NT2/D1 (cell line): ENCODE measurements at regions not wholly inside any gene's neighbourhood (a gene's known extent, or its start where the extent isn't known, plus 50 kb on each side); places are given as distances from the start of the nearest gene placed in this dataset.

ENCODE experiments used
- DNase-seq: peaks from one replicate; pipeline ENCODE4 v3.0.0-alpha.2; 2011; ENCODE audit warnings: low read depth, low spot score
- H3K27me3 ChIP-seq: 2 replicates; pipeline ENCODE4 v1.6.0; 2011; ENCODE audit warnings: mild to moderate bottlenecking; ENCODE audit not compliant: insufficient read length, insufficient read depth
- H3K36me3 ChIP-seq: 2 replicates; pipeline ENCODE4 v1.6.1; 2011; ENCODE audit warnings: mild to moderate bottlenecking, low read length, mixed read lengths; ENCODE audit not compliant: insufficient read depth, insufficient read length
- H3K4me1 ChIP-seq: 2 replicates; pipeline ENCODE4 v1.5.1; 2011; ENCODE audit not compliant: insufficient read depth, insufficient read length
- H3K4me3 ChIP-seq: 2 replicates; pipeline ENCODE4 v1.5.1; 2011; ENCODE audit warnings: low read depth; ENCODE audit not compliant: insufficient read length
- H3K9ac ChIP-seq: 2 replicates; pipeline ENCODE4 v1.6.0; 2011; ENCODE audit warnings: low read depth; ENCODE audit not compliant: insufficient read length
- H3K9me3 ChIP-seq: 2 replicates; pipeline ENCODE4 v1.5.1; 2011; ENCODE audit warnings: mild to moderate bottlenecking, low read length; ENCODE audit not compliant: insufficient read depth
- SUZ12 ChIP-seq: IDR thresholded peaks from 2 replicates; pipeline ENCODE4 v1.6.1; 2011; ENCODE audit not compliant: insufficient read length, insufficient read depth; ENCODE audit errors: extremely low read depth
- YY1 ChIP-seq: IDR thresholded peaks from 2 replicates; pipeline ENCODE4 v1.6.1; 2011; ENCODE audit not compliant: insufficient read length, insufficient read depth
- ZNF274 ChIP-seq: IDR thresholded peaks from 2 replicates; pipeline ENCODE4 v1.6.1; 2011; ENCODE audit warnings: mild to moderate bottlenecking, low read depth, low read length

GRCh38 chr16:50996830-50997186 lies 154.3 kb downstream of the SALL1 start:
- no peak overlapping the region for H3K4me3 ChIP-seq
- H3K27me3 ChIP-seq: no peaks in the 10 kb centered on the region
- TF ChIP-seq SUZ12: no peak
- no peak for TF ChIP-seq ZNF274
- TF ChIP-seq YY1: no peak
- no peaks in the 10 kb centered on the region for H3K4me1 ChIP-seq
- no peak overlapping the region for H3K9ac ChIP-seq
- DNase-seq: no peak
- no peaks in the 10 kb centered on the region for H3K9me3 ChIP-seq
- H3K36me3 ChIP-seq: no peaks in the 10 kb centered on the region

DNA sequence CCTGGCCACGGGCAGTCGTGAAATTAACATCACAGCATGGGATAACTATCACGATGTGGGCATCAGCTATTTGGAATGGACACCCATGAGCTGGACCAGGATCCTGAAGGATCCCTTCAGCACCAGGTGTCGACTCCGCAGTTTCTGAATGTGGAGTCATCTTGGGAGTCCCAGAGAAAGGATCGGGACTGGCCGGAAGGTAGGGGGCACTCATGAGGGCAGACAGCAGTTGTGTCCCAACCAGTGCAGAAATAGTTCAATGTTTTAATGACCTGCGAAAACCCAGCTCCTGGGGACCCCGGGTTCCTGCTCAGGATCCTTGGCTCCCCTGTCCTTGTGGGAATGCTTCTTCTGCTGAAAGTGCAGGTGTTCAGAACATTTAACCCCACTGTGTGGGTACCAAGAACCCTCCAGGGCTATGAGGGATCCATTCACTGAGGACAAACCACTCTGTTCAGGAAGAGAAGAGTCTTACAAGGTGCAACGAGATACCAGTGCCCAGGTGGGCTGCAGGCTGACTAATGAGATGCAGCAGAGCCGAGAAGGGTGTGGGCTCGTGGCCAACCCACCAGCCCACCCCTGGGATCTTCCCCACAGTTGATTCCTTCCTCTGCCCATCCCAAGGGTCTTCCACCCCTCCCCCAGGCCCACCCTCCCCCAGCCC lies 154.8 kb downstream of the SALL1 start:
- TF ChIP-seq SUZ12 (no peak), ZNF274 (no peak), YY1 (no peak)
- no peak for DNase-seq
- Histone ChIP-seq H3K4me1 (no peaks in the 10 kb centered on the region), H3K9me3 (no peaks in the 10 kb centered on the region), H3K9ac (no peak overlapping the region), H3K36me3 (no peaks in the 10 kb centered on the region), H3K27me3 (no peaks in the 10 kb centered on the region), H3K4me3 (no peak overlapping the region)

- H3K36me3 ChIP-seq: no peaks in the 10 kb centered on the region
- no peaks in the 10 kb centered on the region for H3K27me3 ChIP-seq
- H3K9ac ChIP-seq: no peak overlapping the region
- DNase-seq: no peak
- no peaks in the 10 kb centered on the region for H3K4me1 ChIP-seq
- H3K4me3 ChIP-seq: no peak overlapping the region
- no peaks in the 10 kb centered on the region for H3K9me3 ChIP-seq
- TF ChIP-seq YY1: no peak
- TF ChIP-seq ZNF274: no peak
- TF ChIP-seq SUZ12: no peak
Observed at GRCh38 chr16:50994995-50995394, 156.1 kb downstream of the SALL1 start.

GRCh38 chr16:50992350-50993032 lies 158.6 kb downstream of the SALL1 start:
- TF ChIP-seq ZNF274 (no peak), YY1 (no peak), SUZ12 (no peak)
- no peaks in the 10 kb centered on the region for H3K9me3 ChIP-seq
- no peaks in the 10 kb centered on the region for H3K36me3 ChIP-seq
- H3K9ac ChIP-seq: no peak overlapping the region
- no peaks in the 10 kb centered on the region for H3K27me3 ChIP-seq
- no peak for DNase-seq
- H3K4me3 ChIP-seq: no peak overlapping the region
- no peaks in the 10 kb centered on the region for H3K4me1 ChIP-seq

DNA sequence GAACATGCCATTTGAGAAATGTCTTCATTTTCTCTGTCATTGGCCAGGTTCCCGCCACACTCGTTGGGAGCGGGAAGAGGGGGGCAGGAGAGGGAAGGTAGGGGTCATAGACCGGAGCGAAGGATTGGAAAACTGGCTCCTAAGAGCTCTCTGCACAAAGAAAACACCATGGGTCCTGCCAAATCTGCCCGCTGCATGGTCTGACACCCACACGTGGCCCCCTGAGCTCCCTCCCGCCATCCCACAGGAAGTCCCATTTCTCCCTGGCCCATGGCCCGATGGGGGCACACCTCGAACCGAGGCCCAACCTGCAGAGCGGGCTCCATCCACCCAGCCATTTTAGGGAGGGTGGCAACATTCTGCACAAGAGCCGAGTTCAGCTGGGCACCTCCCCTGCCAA lies 159.6 kb downstream of the SALL1 start:
- TF ChIP-seq SUZ12 (no peak), YY1 (no peak), ZNF274 (no peak)
- Histone ChIP-seq H3K9ac (no peak overlapping the region), H3K4me3 (no peak overlapping the region), H3K4me1 (no peaks in the 10 kb centered on the region), H3K27me3 (no peaks in the 10 kb centered on the region), H3K36me3 (no peaks in the 10 kb centered on the region), H3K9me3 (no peaks in the 10 kb centered on the region; the same call in 1 of the 2 replicates)
- no peak for DNase-seq

DNA sequence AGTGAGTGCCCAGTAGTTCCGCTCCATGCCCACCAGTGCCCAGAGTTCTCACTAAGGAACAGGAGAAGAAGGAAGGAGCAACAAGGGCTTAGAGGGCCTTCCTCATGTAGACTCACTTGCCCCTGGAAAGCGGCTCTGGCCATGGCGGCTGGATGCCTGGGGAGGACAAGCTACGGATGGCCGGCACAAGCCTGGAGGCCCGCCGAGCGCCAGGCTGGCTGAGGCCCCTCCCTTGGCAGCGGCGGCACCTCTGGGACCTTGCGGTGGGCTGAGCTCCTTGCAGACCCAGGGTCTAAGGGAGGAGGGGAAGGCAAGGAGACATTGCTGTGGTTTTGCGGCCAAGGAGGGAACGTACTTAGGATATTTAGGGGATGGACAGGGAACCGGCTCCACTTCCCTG lies 160.1 kb downstream of the SALL1 start:
- H3K27me3 ChIP-seq: no peaks in the 10 kb centered on the region
- no peaks in the 10 kb centered on the region; the same call in 1 of the 2 replicates for H3K9me3 ChIP-seq
- H3K4me1 ChIP-seq: no peaks in the 10 kb centered on the region
- TF ChIP-seq YY1 (no peak), SUZ12 (no peak), ZNF274 (no peak)
- no peak overlapping the region for H3K9ac ChIP-seq
- H3K4me3 ChIP-seq: no peak overlapping the region
- DNase-seq: no peak
- no peaks in the 10 kb centered on the region for H3K36me3 ChIP-seq

GRCh38 chr16:50989047-50989446 lies 162.0 kb downstream of the SALL1 start:
- H3K4me1 ChIP-seq: no peaks in the 10 kb centered on the region
- no peaks in the 10 kb centered on the region; the same call in 1 of the 2 replicates for H3K9me3 ChIP-seq
- H3K9ac ChIP-seq: no peak overlapping the region
- H3K36me3 ChIP-seq: no peaks in the 10 kb centered on the region
- H3K27me3 ChIP-seq: no peaks in the 10 kb centered on the region
- no peak overlapping the region for H3K4me3 ChIP-seq
- DNase-seq: no peak
- TF ChIP-seq SUZ12: no peak
- no peak for TF ChIP-seq ZNF274
- TF ChIP-seq YY1: no peak
